HG02840 (cell line): ENCODE measurements at regions not wholly inside any gene's neighbourhood (a gene's known extent, or its start where the extent isn't known, plus 50 kb on each side); places are given as distances from the start of the nearest gene placed in this dataset.

ENCODE experiments used
- ATAC-seq: cut with Tn5 transposase; IDR thresholded peaks from one replicate; pipeline ENCODE4 v1.9.1; 2021; ENCODE audit warnings: mild to moderate bottlenecking, moderate library complexity, moderate number of reproducible peaks; ENCODE audit not compliant: unreplicated experiment, low FRiP score

- no peak for ATAC-seq
Observed at GRCh38 chr10:78751716-78752115, 317.1 kb upstream of the ZMIZ1 start.

- no peak for ATAC-seq
Observed at GRCh38 chr10:78752221-78752620, 316.5 kb upstream of the ZMIZ1 start.

- ATAC-seq: no peak
Observed at GRCh38 chr10:78752708-78753107, 316.1 kb upstream of the ZMIZ1 start.

- ATAC-seq: no peak
Observed at GRCh38 chr10:78754269-78755062, 314.3 kb upstream of the ZMIZ1 start.

GRCh38 chr10:78755063-78755701 lies 313.6 kb upstream of the ZMIZ1 start:
- no peak for ATAC-seq

GRCh38 chr10:78755877-78756455 lies 312.8 kb upstream of the ZMIZ1 start:
- ATAC-seq: no peak

DNA sequence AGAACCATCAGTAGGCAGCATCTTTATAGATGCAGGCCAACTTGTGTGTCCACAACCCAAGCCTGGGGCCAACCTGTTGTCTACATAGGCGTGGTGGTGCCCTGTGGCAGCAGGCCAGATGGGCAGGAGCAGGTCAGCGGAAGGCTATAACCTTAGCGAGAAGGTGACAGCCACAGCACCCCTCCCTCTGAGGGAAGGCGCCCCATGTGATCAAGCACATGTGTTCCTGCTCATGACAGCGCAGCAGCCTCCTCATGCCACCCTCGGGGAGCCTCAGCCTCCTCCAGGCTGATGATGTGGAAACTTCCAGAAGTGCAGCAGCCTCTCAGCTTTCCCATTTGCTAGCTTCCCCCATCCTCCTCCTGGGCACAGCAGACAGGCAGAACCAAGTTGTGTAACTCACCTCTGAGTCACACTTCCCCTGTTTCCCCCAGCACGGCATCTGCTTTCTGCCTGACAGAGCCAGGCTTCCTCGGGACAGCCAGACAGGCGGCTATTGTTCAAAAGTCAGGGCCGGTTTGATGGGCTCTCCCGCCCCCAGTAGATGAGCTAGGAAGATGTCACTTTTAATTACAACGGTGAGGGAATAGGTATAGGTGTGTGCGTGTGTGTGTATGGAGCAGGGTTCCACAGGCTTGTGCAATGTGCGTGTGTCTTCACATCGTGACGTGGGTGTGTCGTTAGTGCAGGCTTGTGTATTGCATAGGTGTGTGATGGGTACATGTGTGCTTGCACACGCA lies 312.0 kb upstream of the ZMIZ1 start:
- ATAC-seq: no peak

- ATAC-seq: no peak
Observed at GRCh38 chr10:78757344-78757925, 311.3 kb upstream of the ZMIZ1 start.

- ATAC-seq: no peak
Observed at GRCh38 chr10:78758176-78758575, 310.6 kb upstream of the ZMIZ1 start.

DNA sequence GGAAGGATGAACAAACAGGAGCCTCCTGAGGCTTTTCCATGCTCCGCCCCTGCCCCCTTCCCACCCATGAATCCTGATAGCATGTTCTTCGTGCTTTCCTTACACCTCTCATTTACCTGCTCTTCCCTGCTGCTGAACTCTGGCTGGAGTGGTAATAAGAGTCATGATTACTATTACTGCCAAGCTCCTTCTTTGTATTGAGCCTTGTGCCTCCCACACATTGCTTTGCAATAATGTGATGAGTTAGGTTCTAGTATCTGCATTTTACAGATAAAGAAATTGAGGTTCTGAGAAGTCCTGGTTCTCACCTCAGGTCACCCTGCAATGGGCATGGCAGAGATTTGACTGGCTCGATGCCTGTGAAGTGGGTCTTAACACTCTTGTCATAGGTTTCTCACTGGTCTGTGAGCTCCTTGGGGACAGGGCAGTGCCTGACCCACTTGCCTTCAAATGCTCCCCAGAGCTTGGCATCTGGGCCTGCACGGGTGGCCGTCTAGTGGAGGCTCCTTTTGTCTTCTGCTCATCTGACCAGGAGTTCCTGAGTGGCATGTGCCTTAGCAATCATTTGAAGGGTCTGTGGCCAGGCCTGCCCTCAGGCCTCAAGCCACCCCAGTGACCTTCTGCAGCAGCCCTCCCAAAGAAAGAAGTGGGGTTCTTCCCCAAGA lies 309.2 kb upstream of the ZMIZ1 start:
- no peak for ATAC-seq

DNA sequence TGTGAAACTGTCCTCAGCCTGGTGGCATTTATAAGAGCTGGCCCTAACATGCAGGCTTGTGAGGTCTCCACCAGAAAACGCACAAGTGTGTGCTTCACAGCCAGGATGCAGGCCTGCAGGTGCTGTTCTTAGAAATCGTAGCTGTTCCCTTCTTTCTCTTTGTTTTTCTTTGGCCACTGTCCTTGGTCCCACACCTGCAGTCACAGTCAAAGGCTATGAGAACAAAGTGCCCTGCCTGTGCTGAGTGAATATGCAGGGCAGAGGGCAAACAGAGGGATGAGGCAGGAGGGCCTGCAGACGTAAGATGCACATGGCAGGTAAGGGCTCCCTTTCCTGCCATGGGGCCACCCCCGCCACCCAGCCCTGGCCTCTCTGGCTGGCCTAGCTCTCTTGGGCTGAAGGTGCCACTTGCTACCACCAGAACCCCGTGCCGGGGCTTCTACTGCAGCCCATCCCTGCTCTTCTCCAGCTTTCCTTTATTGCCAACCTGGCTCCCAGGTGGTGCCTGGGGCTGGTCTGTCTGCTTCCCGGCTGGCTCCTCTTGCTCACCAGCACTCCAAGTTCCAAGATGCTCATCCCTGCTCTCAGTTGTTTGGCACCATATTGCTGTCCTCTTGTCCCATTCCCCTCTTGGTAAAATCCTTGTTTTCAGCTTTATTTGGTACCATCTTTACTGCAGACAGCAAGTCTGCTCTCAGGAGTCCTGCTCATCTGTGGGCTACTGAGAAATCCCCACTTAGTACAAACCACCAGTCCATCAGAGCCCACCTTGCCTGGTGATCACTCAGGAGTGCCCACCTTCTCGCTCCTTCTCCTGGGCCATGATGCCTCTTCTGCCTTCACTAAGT lies 308.1 kb upstream of the ZMIZ1 start:
- no peak for ATAC-seq

DNA sequence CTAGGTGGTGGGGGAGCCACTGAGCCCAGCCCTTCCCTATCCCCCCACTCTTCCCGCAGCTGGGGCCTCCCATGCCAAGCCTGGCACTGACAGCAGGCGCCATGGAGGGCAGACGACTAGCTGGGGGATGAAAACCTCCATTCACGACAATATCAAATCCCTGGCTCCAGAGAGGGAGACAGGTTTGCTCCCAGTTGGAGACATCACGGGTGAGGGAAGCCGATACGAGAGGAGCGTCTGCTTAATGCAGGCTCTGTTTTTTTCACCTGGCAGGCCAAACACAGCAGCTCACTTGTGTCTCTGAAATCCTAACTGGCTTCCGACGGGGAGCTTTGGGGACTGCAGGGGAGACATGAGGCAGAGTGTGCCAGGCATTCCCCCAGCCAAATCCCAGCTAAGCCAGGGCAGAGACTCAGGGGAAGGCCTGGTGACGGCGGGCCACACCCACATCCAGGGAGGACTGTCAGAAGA lies 307.4 kb upstream of the ZMIZ1 start:
- ATAC-seq: no peak

DNA sequence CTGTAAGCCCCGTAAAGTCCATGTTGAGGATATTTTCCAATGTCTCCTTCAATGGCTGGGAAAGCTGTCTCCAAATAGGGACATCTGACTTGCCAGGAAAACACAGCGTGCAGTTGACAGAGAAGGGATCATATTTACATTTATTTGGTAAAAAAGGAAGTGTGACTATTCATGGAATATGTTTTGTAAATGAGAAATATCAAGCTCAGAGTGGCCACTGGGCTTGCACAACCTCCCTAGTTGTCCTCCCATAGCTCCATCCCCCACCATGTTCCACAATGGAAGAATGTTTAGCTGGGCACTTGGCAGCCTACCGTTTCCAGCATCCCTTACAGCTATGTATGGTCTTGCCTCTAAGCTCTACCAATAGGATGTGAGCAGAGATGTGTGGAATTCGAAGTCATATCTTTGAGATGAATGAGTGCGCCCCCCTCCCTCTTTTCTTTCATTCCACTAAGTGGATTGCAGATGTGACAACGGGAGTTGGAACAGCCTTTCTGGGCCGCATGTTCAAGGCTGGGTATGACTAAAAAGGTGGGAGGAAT lies 306.6 kb upstream of the ZMIZ1 start:
- ATAC-seq: no peak

DNA sequence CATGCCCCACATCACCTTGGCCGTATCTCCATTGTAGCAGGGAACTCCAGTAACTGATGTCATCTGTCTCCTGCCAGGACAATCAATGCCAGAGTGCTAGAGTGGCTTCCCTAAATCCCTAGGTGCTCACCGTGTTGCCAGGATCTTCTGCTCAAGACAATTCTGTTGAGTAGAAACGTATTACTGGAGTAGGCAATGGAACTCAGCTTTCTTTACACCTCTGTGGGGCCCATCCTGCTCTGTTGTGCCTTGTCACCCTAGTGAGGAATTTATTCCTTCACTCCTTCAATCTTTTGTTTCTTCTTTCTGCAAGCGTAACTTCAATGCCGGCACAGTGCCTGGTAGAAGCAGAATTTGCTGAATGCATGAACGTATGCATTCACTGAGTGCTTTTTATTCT lies 305.5 kb upstream of the ZMIZ1 start:
- no peak for ATAC-seq

GRCh38 chr10:78763651-78764395 lies 304.9 kb upstream of the ZMIZ1 start:
- ATAC-seq: no peak

DNA sequence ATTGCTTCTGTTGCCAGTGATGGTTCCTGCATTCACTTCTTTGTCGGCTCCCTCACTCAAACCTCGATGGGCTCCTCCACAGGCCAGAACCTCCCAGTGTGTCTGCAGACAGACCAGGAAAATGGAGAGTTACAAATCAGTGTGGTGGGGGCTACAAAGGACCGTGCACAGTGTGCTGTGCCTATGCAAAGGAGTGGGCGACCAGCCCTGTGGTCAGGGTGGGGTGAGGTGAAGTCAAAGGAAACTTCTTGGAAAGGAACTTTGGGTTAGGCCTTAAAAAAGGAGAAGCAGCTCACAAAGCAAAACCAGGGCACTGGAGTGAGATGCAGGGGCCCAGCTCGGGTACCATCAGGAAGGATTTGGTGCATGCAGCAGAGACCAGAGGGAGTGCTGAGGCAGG lies 304.3 kb upstream of the ZMIZ1 start:
- no peak for ATAC-seq

DNA sequence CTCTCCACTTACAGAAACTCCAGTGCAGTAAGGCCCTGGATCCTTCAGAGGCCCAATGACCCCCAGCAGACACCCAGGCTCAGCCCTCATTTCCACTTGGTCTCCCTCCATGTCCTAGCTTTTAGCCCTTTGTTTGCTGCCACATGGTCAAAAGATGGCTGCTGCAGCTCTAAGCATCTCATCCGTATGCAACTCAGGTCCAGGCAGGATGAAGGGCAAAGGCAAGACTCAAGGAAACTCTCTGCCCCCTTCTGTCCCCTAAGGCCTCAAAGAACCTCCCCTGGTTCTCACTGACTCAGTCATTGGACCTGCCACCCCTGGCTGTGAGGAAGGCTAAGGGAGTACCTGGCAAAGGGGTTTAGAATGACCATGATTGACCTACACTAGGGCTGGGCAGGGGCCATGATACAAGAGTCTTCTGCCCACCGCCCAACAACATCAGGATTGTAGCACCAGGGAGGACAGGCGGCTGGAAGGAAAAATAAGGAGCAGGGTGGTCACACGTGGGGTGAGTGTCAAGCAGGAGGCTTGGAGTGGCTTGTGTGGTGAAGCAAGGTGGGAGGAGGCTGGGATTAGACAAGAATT lies 303.8 kb upstream of the ZMIZ1 start:
- ATAC-seq: no peak
